ENCODE measurements at regions not wholly inside any gene's neighbourhood (a gene's known extent, or its start where the extent isn't known, plus 50 kb on each side); places are given as distances from the start of the nearest gene placed in this dataset.
"Not testable (repeated sequence)": the region's sequence is repeated elsewhere in the genome, so short reads cannot be mapped to it uniquely, and the experiment has no call there.

GRCh38 chr14:41051801-41052200, 554.9 kb upstream of the LRFN5 start:
- DNase-seq, result no peak

GRCh38 chr14:41047763-41048162, 558.9 kb upstream of the LRFN5 start:
- DNase-seq, result no peak

GRCh38 chr14:41037388-41037787, 569.3 kb upstream of the LRFN5 start:
- DNase-seq, result no peak

GRCh38 chr14:41034969-41035368, 571.7 kb upstream of the LRFN5 start:
- DNase-seq, result no peak

- no peak for DNase-seq
Measured at GRCh38 chr14:41022932-41023331, 583.7 kb upstream of the LRFN5 start.

- DNase-seq, result no peak
Measured at GRCh38 chr14:41016213-41016612, 590.5 kb upstream of the LRFN5 start.

- DNase-seq, result no peak
Measured at GRCh38 chr14:41000350-41000749, 606.3 kb upstream of the LRFN5 start.

- no peak for DNase-seq
Measured at GRCh38 chr14:40989260-40989659, 617.4 kb upstream of the LRFN5 start.

GRCh38 chr14:40987481-40987880, 619.2 kb upstream of the LRFN5 start:
- DNase-seq, result no peak

GRCh38 chr14:40986655-40987054, 620.0 kb upstream of the LRFN5 start:
- no peak for DNase-seq

GRCh38 chr14:40985584-40985983, 621.1 kb upstream of the LRFN5 start:
- no peak for DNase-seq

GRCh38 chr14:40983604-40984003, 623.1 kb upstream of the LRFN5 start:
- no peak for DNase-seq

GRCh38 chr14:40981247-40981646, 625.4 kb upstream of the LRFN5 start:
- DNase-seq, result no peak

GRCh38 chr14:40960257-40960656, 646.4 kb upstream of the LRFN5 start:
- not testable (repeated sequence) for DNase-seq

GRCh38 chr14:40955131-40955505, 651.6 kb upstream of the LRFN5 start:
- no peak for DNase-seq

- DNase-seq, result not testable (repeated sequence)
Measured at GRCh38 chr14:40954448-40955130, 652.1 kb upstream of the LRFN5 start.

- no peak for DNase-seq
Measured at GRCh38 chr14:40944521-40944920, 662.2 kb upstream of the LRFN5 start.

GRCh38 chr14:40936861-40937260, 669.8 kb upstream of the LRFN5 start:
- no peak for DNase-seq

- DNase-seq, result no peak
Measured at GRCh38 chr14:40920380-40920779, 686.3 kb upstream of the LRFN5 start.

GRCh38 chr14:40911141-40911540, 695.5 kb upstream of the LRFN5 start:
- DNase-seq, result no peak

GRCh38 chr14:40909906-40910305, 696.8 kb upstream of the LRFN5 start:
- DNase-seq, result no peak

GRCh38 chr14:40903709-40904108, 703.0 kb upstream of the LRFN5 start:
- DNase-seq, result no peak

GRCh38 chr14:40899435-40899834, 707.2 kb upstream of the LRFN5 start:
- no peak for DNase-seq

GRCh38 chr14:40894846-40895245, 711.8 kb upstream of the LRFN5 start:
- DNase-seq, result no peak

- DNase-seq, result no peak
Measured at GRCh38 chr14:40889126-40889525, 717.5 kb upstream of the LRFN5 start.

- DNase-seq, result no peak
Measured at GRCh38 chr14:40887912-40888311, 718.8 kb upstream of the LRFN5 start.
